ENCODE measurements at regions not wholly inside any gene's neighbourhood (a gene's known extent, or its start where the extent isn't known, plus 50 kb on each side); places are given as distances from the start of the nearest gene placed in this dataset.

- no peak for DNase-seq
Measured at GRCh38 chr3:28109829-28110228, 131.6 kb upstream of the CMC1 start.

- DNase-seq = no peak
Measured at GRCh38 chr3:28110869-28111268, 130.6 kb upstream of the CMC1 start.

GRCh38 chr3:28114893-28115292 is 126.5 kb upstream of the CMC1 start:
- DNase-seq = no peak

- no peak for DNase-seq
Measured at GRCh38 chr3:28115316-28115715, 126.1 kb upstream of the CMC1 start.

GRCh38 chr3:28117598-28117997 is 123.8 kb upstream of the CMC1 start:
- no peak for DNase-seq

- DNase-seq = no peak
Measured at GRCh38 chr3:28118087-28118486, 123.3 kb upstream of the CMC1 start.

GRCh38 chr3:28122227-28122626 is 119.2 kb upstream of the CMC1 start:
- DNase-seq = no peak

GRCh38 chr3:28124882-28125281 is 116.5 kb upstream of the CMC1 start:
- DNase-seq = no peak

GRCh38 chr3:28125342-28125741 is 116.1 kb upstream of the CMC1 start:
- DNase-seq = no peak

GRCh38 chr3:28130836-28131235 is 110.6 kb upstream of the CMC1 start:
- DNase-seq = no peak

GRCh38 chr3:28132941-28133340 is 108.5 kb upstream of the CMC1 start:
- DNase-seq = no peak

- DNase-seq = no peak
Measured at GRCh38 chr3:28134198-28134597, 107.2 kb upstream of the CMC1 start.

GRCh38 chr3:28134792-28135375 is 106.5 kb upstream of the CMC1 start:
- no peak for DNase-seq

- DNase-seq = no peak
Measured at GRCh38 chr3:28136607-28137216, 104.7 kb upstream of the CMC1 start.

- no peak for DNase-seq
Measured at GRCh38 chr3:28138043-28138610, 103.3 kb upstream of the CMC1 start.

GRCh38 chr3:28139288-28139687 is 102.1 kb upstream of the CMC1 start:
- DNase-seq = no peak

GRCh38 chr3:28139967-28140634 is 101.3 kb upstream of the CMC1 start:
- DNase-seq = no peak

GRCh38 chr3:28140664-28141063 is 100.8 kb upstream of the CMC1 start:
- no peak for DNase-seq

GRCh38 chr3:28149960-28150359 is 91.5 kb upstream of the CMC1 start:
- DNase-seq = no peak

- no peak for DNase-seq
Measured at GRCh38 chr3:28150465-28151206, 90.8 kb upstream of the CMC1 start.

- DNase-seq = no peak
Measured at GRCh38 chr3:28151207-28151550, 90.2 kb upstream of the CMC1 start.

- DNase-seq = no peak
Measured at GRCh38 chr3:28151608-28152228, 89.7 kb upstream of the CMC1 start.

- no peak for DNase-seq
Measured at GRCh38 chr3:28155631-28156030, 85.8 kb upstream of the CMC1 start.
